H9 (cell line): ENCODE measurements at regions not wholly inside any gene's neighbourhood (a gene's known extent, or its start where the extent isn't known, plus 50 kb on each side); places are given as distances from the start of the nearest gene placed in this dataset.

Source experiments
- DNase-seq: peaks from one replicate; pipeline ENCODE4 v3.0.0-alpha.2; 2017
- H2AFZ ChIP-seq: one replicate; pipeline ENCODE4 v1.6.1; 2013; ENCODE audit warnings: mild to moderate bottlenecking, low read length, control low read depth, moderate library complexity
- H2AK5ac ChIP-seq: 2 replicates; pipeline ENCODE4 v1.6.1; 2013; ENCODE audit warnings: low read length, control low read depth, mixed read lengths; ENCODE audit not compliant: insufficient read length
- H2BK120ac ChIP-seq: one replicate; pipeline ENCODE4 v1.6.1; 2013; ENCODE audit warnings: low read depth, mild to moderate bottlenecking, low read length, control low read depth, inconsistent platforms; ENCODE audit not compliant: poor library complexity, severe bottlenecking
- H2BK12ac ChIP-seq: 2 replicates; pipeline ENCODE4 v1.6.1; 2013; ENCODE audit warnings: low read length, control low read depth, mixed read lengths, low read depth; ENCODE audit not compliant: insufficient read length
- H2BK15ac ChIP-seq: 2 replicates; pipeline ENCODE4 v1.6.1; 2013; ENCODE audit warnings: low read depth, low read length, control low read depth
- H2BK20ac ChIP-seq: one replicate; pipeline ENCODE4 v1.6.1; 2013; ENCODE audit warnings: low read depth, mild to moderate bottlenecking, low read length, control low read depth, inconsistent platforms; ENCODE audit not compliant: poor library complexity, severe bottlenecking
- H2BK5ac ChIP-seq: 2 replicates; pipeline ENCODE4 v1.6.1; 2013; ENCODE audit warnings: low read length, control low read depth, mixed read lengths; ENCODE audit not compliant: insufficient read length
- H3K14ac ChIP-seq: 2 replicates; pipeline ENCODE4 v1.6.1; 2013; ENCODE audit warnings: low read length, control low read depth; ENCODE audit not compliant: insufficient read depth
- H3K18ac ChIP-seq: 2 replicates; pipeline ENCODE4 v1.6.1; 2013; ENCODE audit warnings: low read depth, mild to moderate bottlenecking, mixed read lengths, low read length, control low read depth; ENCODE audit not compliant: insufficient read length
- H3K23ac ChIP-seq: 2 replicates; pipeline ENCODE4 v1.6.1; 2013; ENCODE audit warnings: low read length, control low read depth, mixed read lengths, low read depth; ENCODE audit not compliant: insufficient read length
- H3K23me2 ChIP-seq: 2 replicates; pipeline ENCODE4 v1.6.1; 2013; ENCODE audit warnings: low read depth, mild to moderate bottlenecking, mixed read lengths, low read length, control low read depth; ENCODE audit not compliant: insufficient read length, poor library complexity, severe bottlenecking
- H3K27ac ChIP-seq: 2 replicates; pipeline ENCODE4 v1.5.1; 2013; ENCODE audit warnings: low read length, control low read depth, mixed read lengths, low read depth; ENCODE audit not compliant: insufficient read length
- H3K27me3 ChIP-seq: 2 replicates; pipeline ENCODE4 v1.6.1; 2013; ENCODE audit warnings: low read length, control low read depth, inconsistent platforms; ENCODE audit not compliant: insufficient read depth
- H3K4ac ChIP-seq: 2 replicates; pipeline ENCODE4 v1.6.1; 2013; ENCODE audit warnings: low read depth, mild to moderate bottlenecking, control low read depth, inconsistent platforms, low read length, moderate library complexity
- H3K4me1 ChIP-seq: 2 replicates; pipeline ENCODE4 v1.6.1; 2013; ENCODE audit warnings: low read length, control low read depth, inconsistent platforms; ENCODE audit not compliant: insufficient read depth
- H3K4me2 ChIP-seq: 2 replicates; pipeline ENCODE4 v1.6.1; 2013; ENCODE audit warnings: low read length, control low read depth, mixed read lengths; ENCODE audit not compliant: insufficient read length, insufficient read depth
- H3K56ac ChIP-seq: 2 replicates; pipeline ENCODE4 v1.6.1; 2013; ENCODE audit warnings: low read depth, mild to moderate bottlenecking, mixed read lengths, low read length, control low read depth; ENCODE audit not compliant: insufficient read length
- H3K79me1 ChIP-seq: 2 replicates; pipeline ENCODE4 v1.6.1; 2013; ENCODE audit warnings: low read depth, mild to moderate bottlenecking, moderate library complexity, low read length, control low read depth, inconsistent platforms; ENCODE audit not compliant: insufficient read depth, poor library complexity, severe bottlenecking
- H3K79me2 ChIP-seq: 2 replicates; pipeline ENCODE4 v1.6.1; 2013; ENCODE audit warnings: low read length, control low read depth, inconsistent platforms; ENCODE audit not compliant: insufficient read depth
- H3K9ac ChIP-seq: 2 replicates; pipeline ENCODE4 v1.6.1; 2013; ENCODE audit warnings: low read length, control low read depth, mixed read lengths; ENCODE audit not compliant: insufficient read length; ENCODE audit errors: extremely low read depth
- H3K9me3 ChIP-seq: one replicate; pipeline ENCODE4 v1.6.1; 2013; ENCODE audit warnings: low read depth, low read length, inconsistent platforms; ENCODE audit not compliant: control insufficient read depth
- H3T11ph ChIP-seq: one replicate; pipeline ENCODE4 v1.6.1; 2013; ENCODE audit warnings: mild to moderate bottlenecking, low read length, control low read depth, inconsistent platforms
- H4K20me1 ChIP-seq: one replicate; pipeline ENCODE4 v1.6.1; 2013; ENCODE audit not compliant: control insufficient read depth, insufficient read length, insufficient read depth
- H4K5ac ChIP-seq: 2 replicates; pipeline ENCODE4 v1.6.1; 2013; ENCODE audit warnings: low read depth, mild to moderate bottlenecking, mixed read lengths, low read length, control low read depth; ENCODE audit not compliant: insufficient read length
- H4K8ac ChIP-seq: replicated peaks from 2 replicates; pipeline ENCODE4 v1.6.1; 2013; ENCODE audit warnings: low read length, control low read depth, mixed read lengths, low read depth; ENCODE audit not compliant: insufficient read length
- H4K91ac ChIP-seq: 2 replicates; pipeline ENCODE4 v1.6.1; 2013; ENCODE audit warnings: low read depth, mild to moderate bottlenecking, moderate library complexity, mixed read lengths, low read length, control low read depth; ENCODE audit not compliant: insufficient read length
- H3K27ac Mint-ChIP-seq, 3 experiments: 2 replicates in 2 of 3; 3 replicates in 1 of 3; pipeline ENCODE4 v1.8.0; 2020 to 2021; ENCODE audit warnings: mixed read lengths in 3 of 3, mild to moderate bottlenecking in 1 of 3, moderate library complexity in 1 of 3
- H3K27me3 Mint-ChIP-seq: 2 replicates; pipeline ENCODE4 v1.8.0; 2021; ENCODE audit warnings: low read depth, mild to moderate bottlenecking, moderate library complexity, mixed read lengths
- H3K36me3 Mint-ChIP-seq, 3 experiments: 2 replicates in 2 of 3; 3 replicates in 1 of 3; pipeline ENCODE4 v1.8.0; 2020 to 2021; ENCODE audit warnings: low read depth in 3 of 3, mixed read lengths in 3 of 3; ENCODE audit not compliant: insufficient read depth in 1 of 3
- H3K4me1 Mint-ChIP-seq, 2 experiments: 2 replicates each; pipeline ENCODE4 v1.8.0; 2020; ENCODE audit warnings: mixed read lengths in 2 of 2
- H3K4me3 Mint-ChIP-seq, 2 experiments: 2 replicates in 1 of 2; 3 replicates in 1 of 2; pipeline ENCODE4 v1.8.0; 2020 to 2021; ENCODE audit warnings: mild to moderate bottlenecking in 2 of 2, mixed read lengths in 2 of 2, moderate library complexity in 1 of 2
- H3K9me3 Mint-ChIP-seq, 2 experiments: 2 replicates in 1 of 2; 3 replicates in 1 of 2; pipeline ENCODE4 v1.8.0; 2020; ENCODE audit warnings: mild to moderate bottlenecking in 2 of 2, mixed read lengths in 2 of 2, moderate library complexity in 1 of 2
- CTCF ChIP-seq: fragments of 200-600 bp; sonication (generic); conservative IDR thresholded peaks from 3 replicates; pipeline ENCODE4 v1.8.0; 2021; ENCODE audit warnings: antibody characterized with exemption, mild to moderate bottlenecking
- WGBS: extraction: QIAGEN DNeasy Blood & Tissue Kit; methylation state at CpG from one replicate; pipeline ENCODE4 v1.1.7; 2013; ENCODE audit warnings: missing lambda C conversion rate, low lambda C conversion rate, mixed read lengths; ENCODE audit not compliant: insufficient read length; ENCODE audit errors: extremely low coverage; 5-methylcytosine and 5-hydroxymethylcytosine counted together

- no peaks in the 10 kb centered on the region for H3K27me3 ChIP-seq
- no peak overlapping the region for H3K4me2 ChIP-seq
- H2AFZ ChIP-seq = no peak overlapping the region
- H3K27me3 Mint-ChIP-seq = no peaks in the 10 kb centered on the region
- H3T11ph ChIP-seq = no peak overlapping the region
- no peaks in the 10 kb centered on the region for H3K23me2 ChIP-seq
- H3K4me1 Mint-ChIP-seq = peaks cover 13 to 22% of the 10 kb centered on the region in 2 experiments
- H3K56ac ChIP-seq = no peak overlapping the region
- no peak for TF ChIP-seq CTCF
- no peaks in the 10 kb centered on the region for H3K79me1 ChIP-seq
- no peak overlapping the region for H4K8ac ChIP-seq
- H2BK12ac ChIP-seq = no peak overlapping the region
- peaks cover 6% of the 10 kb centered on the region in 2 experiments; a peak in 4 of 5 replicates for H3K9me3 Mint-ChIP-seq
- H3K4me3 Mint-ChIP-seq = no peak overlapping the region
- H3K9me3 ChIP-seq = peaks cover 4% of the 10 kb centered on the region
- H2BK120ac ChIP-seq = no peak overlapping the region
- no CpG with 5 or more reads among the region's 3 CpGs for WGBS
- H2AK5ac ChIP-seq = no peak overlapping the region
- no peak overlapping the region for H4K5ac ChIP-seq
- no peak overlapping the region for H3K14ac ChIP-seq
- H3K27ac Mint-ChIP-seq = peak overlapping the region in 2 of 3 experiments; percentile 26 to 63; a peak in 3 of 7 replicates
- no peak for DNase-seq
- no peak overlapping the region for H2BK15ac ChIP-seq
- no peak overlapping the region for H3K27ac ChIP-seq
- peaks cover 0 to 6% (median 6%) of the 10 kb centered on the region in 3 experiments; a peak in 4 of 7 replicates for H3K36me3 Mint-ChIP-seq
- H3K18ac ChIP-seq = no peak overlapping the region
- no peak overlapping the region for H3K23ac ChIP-seq
- no peak overlapping the region for H3K9ac ChIP-seq
- no peak overlapping the region for H2BK5ac ChIP-seq
- no peaks in the 10 kb centered on the region for H4K20me1 ChIP-seq
- no peak overlapping the region for H3K4ac ChIP-seq
- no peaks in the 10 kb centered on the region for H3K79me2 ChIP-seq
- peaks cover 4% of the 10 kb centered on the region for H3K4me1 ChIP-seq
- no peak overlapping the region for H2BK20ac ChIP-seq
- no peak overlapping the region for H4K91ac ChIP-seq
Observed at GRCh38 chr3:19808834-19809233, 125.2 kb downstream of the EFHB start.
